GM10248 (cell line): ENCODE measurements at regions not wholly inside any gene's neighbourhood (a gene's known extent, or its start where the extent isn't known, plus 50 kb on each side); places are given as distances from the start of the nearest gene placed in this dataset.

Experiments used
- CTCF ChIA-PET: fragments of 300-600 bp; sonication (Branson Sonifier 250); formaldehyde crosslinking; extraction: SDS; loops from one replicate; lab custom pipeline; 2021; ENCODE audit warnings: antibody characterized with exemption; lab: Yijun Ruan, JAX
- POLR2A ChIA-PET: fragments of 350-650 bp; sonication (Branson Sonifier 250); formaldehyde crosslinking; extraction: SDS; loops from one replicate; lab custom pipeline; 2020; ENCODE audit warnings: antibody characterized with exemption; lab: Yijun Ruan, JAX
- DNase-seq: peaks from one replicate; pipeline ENCODE4 v3.0.0; 2012; ENCODE audit errors: extremely low spot score
- CTCF ChIP-seq: IDR thresholded peaks from 2 replicates; pipeline ENCODE4 v1.5.1; 2012; ENCODE audit warnings: mild to moderate bottlenecking, low read depth; ENCODE audit errors: extremely low read depth, missing control alignments, control extremely low read depth

GRCh38 chr3:166177130-166177529, 339.9 kb upstream of the BCHE start:
- ChIA-PET POLR2A (no interaction called here), CTCF (no interaction called here)
- DNase-seq, result no peak
- no peak for TF ChIP-seq CTCF

- ChIA-PET CTCF (no interaction called here), POLR2A (no interaction called here)
- no peak for TF ChIP-seq CTCF
- no peak for DNase-seq
Measured at GRCh38 chr3:166171695-166172094, 334.5 kb upstream of the BCHE start.

GRCh38 chr3:166169681-166170080, 332.5 kb upstream of the BCHE start:
- ChIA-PET CTCF (no interaction called here), POLR2A (no interaction called here)
- TF ChIP-seq CTCF, result no peak
- DNase-seq, result no peak

GRCh38 chr3:166127969-166128368, 290.7 kb upstream of the BCHE start:
- no peak for DNase-seq
- CTCF ChIA-PET, result no interaction called here
- no peak for TF ChIP-seq CTCF
- POLR2A ChIA-PET, result no interaction called here

- no peak for DNase-seq
- CTCF ChIA-PET, result no interaction called here
- POLR2A ChIA-PET, result no interaction called here
- TF ChIP-seq CTCF, result no peak
Measured at GRCh38 chr3:166125179-166125578, 288.0 kb upstream of the BCHE start.

- ChIA-PET CTCF (no interaction called here), POLR2A (no interaction called here)
- no peak for TF ChIP-seq CTCF
- no peak for DNase-seq
Measured at GRCh38 chr3:166123576-166123975, 286.4 kb upstream of the BCHE start.

- TF ChIP-seq CTCF, result no peak
- DNase-seq, result no peak
- ChIA-PET POLR2A (no interaction called here), CTCF (no interaction called here)
Measured at GRCh38 chr3:166123088-166123487, 285.9 kb upstream of the BCHE start.
